HepG2 (cell line): ENCODE measurements at regions not wholly inside any gene's neighbourhood (a gene's known extent, or its start where the extent isn't known, plus 50 kb on each side); places are given as distances from the start of the nearest gene placed in this dataset.

Source experiments
- ATAC-seq: fragments of 200-7000 bp; cut with Tn5 transposase; 3 replicates; pipeline ENCODE4 v1.9.1; 2020; ENCODE audit warnings: mild to moderate bottlenecking, moderate library complexity
- BruUV-seq: library from RNA; stranded (reverse); fragments of 400-500 nt; replicated peaks from 2 replicates; lab custom pipeline; 2021; lab: Mats Ljungman, UMichigan
- CTCF ChIA-PET: fragments of 300-600 bp; formaldehyde crosslinking; extraction: SDS; loops from one replicate; lab custom pipeline; 2021; ENCODE audit warnings: low total read pairs, inconsistent platforms, low intra/inter-chr PET ratio; lab: Yijun Ruan, JAX
- POLR2A ChIA-PET: fragments of 350-600 bp; sonication (Branson Sonifier 250); formaldehyde crosslinking; loops from one replicate; lab custom pipeline; 2020; ENCODE audit warnings: antibody characterized with exemption, inconsistent platforms; lab: Yijun Ruan, JAX
- DNase-seq: peaks from one replicate; pipeline ENCODE4 v3.0.0-alpha.2; 2015; ENCODE audit warnings: low spot score
- FAIRE-seq: peaks from 3 replicates; lab custom pipeline; 2011; peaks lifted over from hg19 to GRCh38; lab: Jason Lieb, UNC
- H2AFZ ChIP-seq: one replicate; pipeline ENCODE4 v1.6.1; 2011; ENCODE audit warnings: low read length, inconsistent platforms
- H3K27ac ChIP-seq: fragments of 300-600 bp; 3 replicates; pipeline ENCODE4 v1.8.0; 2011; ENCODE audit warnings: mixed run types, mild to moderate bottlenecking, mixed read lengths, low read length, inconsistent platforms; ENCODE audit not compliant: insufficient read depth; ENCODE audit errors: extremely low read length
- H3K27me3 ChIP-seq, 2 experiments: fragments of 200-600 bp in 1 of 2; 2 replicates in 1 of 2; 3 replicates in 1 of 2; pipeline versions ENCODE4 v1.6.0 to v1.8.0; 2011; ENCODE audit warnings: low read length in 2 of 2, mild to moderate bottlenecking in 2 of 2, moderate library complexity in 2 of 2, inconsistent platforms in 1 of 2; ENCODE audit not compliant: insufficient read depth in 2 of 2, control insufficient read depth in 1 of 2
- H3K36me3 ChIP-seq, 2 experiments: fragments of 200-600 bp in 1 of 2; replicated peaks in 1 of 2; 2 replicates in 1 of 2; 3 replicates in 1 of 2; pipeline versions ENCODE4 v1.5.1 to v1.8.0; 2011; ENCODE audit warnings: low read length in 2 of 2, inconsistent platforms in 1 of 2; ENCODE audit not compliant: insufficient read depth in 2 of 2, control insufficient read depth in 1 of 2
- H3K4me1 ChIP-seq: 2 replicates; pipeline ENCODE4 v1.5.1; 2012; ENCODE audit warnings: low read length, inconsistent platforms; ENCODE audit not compliant: insufficient read depth
- H3K4me2 ChIP-seq: 2 replicates; pipeline ENCODE4 v1.6.0; 2011; ENCODE audit warnings: low read depth, low read length, inconsistent platforms
- H3K4me3 ChIP-seq, 3 experiments: fragments of 200-600 bp in 1 of 3; sonication (generic), shearing (Covaris generic) in 1 of 3; replicated peaks in 1 of 3; 2 replicates each; pipeline ENCODE4 v1.5.1; 2011 to 2016; ENCODE audit warnings: low read length in 3 of 3, inconsistent platforms in 2 of 3, low read depth in 2 of 3, mild to moderate bottlenecking in 2 of 3, control low read depth in 1 of 3, mixed read lengths in 1 of 3; ENCODE audit not compliant: insufficient read depth in 1 of 3
- H3K79me2 ChIP-seq: one replicate; pipeline ENCODE4 v1.6.1; 2011; ENCODE audit warnings: low read length, inconsistent platforms; ENCODE audit not compliant: insufficient read depth
- H3K9ac ChIP-seq: 2 replicates; pipeline ENCODE4 v1.6.0; 2011; ENCODE audit warnings: mild to moderate bottlenecking, low read depth, low read length, inconsistent platforms; ENCODE audit not compliant: insufficient read depth
- H3K9me3 ChIP-seq: 2 replicates; pipeline ENCODE4 v1.5.1; 2012; ENCODE audit warnings: mild to moderate bottlenecking, low read length
- H4K20me1 ChIP-seq: 2 replicates; pipeline ENCODE4 v1.6.0; 2011; ENCODE audit warnings: inconsistent platforms, mild to moderate bottlenecking, low read length, moderate library complexity; ENCODE audit not compliant: insufficient read depth
- ATF7 ChIP-seq, 2 experiments: fragments of 450-650 bp in 1 of 2; sonication (generic) in 1 of 2; formaldehyde crosslinking in 1 of 2; IDR thresholded peaks; 2 replicates each; pipeline versions ENCODE4 v1.4.0 to v1.6.1; 2016 to 2020; ENCODE audit warnings: antibody characterized with exemption in 1 of 2, mild to moderate bottlenecking in 1 of 2, missing genetic modification reagents in 1 of 2
- ISX ChIP-seq: sonication (generic); formaldehyde crosslinking; conservative IDR thresholded peaks from 2 replicates; pipeline ENCODE4 v1.5.0; 2020; ENCODE audit warnings: missing genetic modification reagents
- YEATS4 ChIP-seq: sonication (generic); formaldehyde crosslinking; IDR thresholded peaks from 2 replicates; pipeline ENCODE4 v1.4.0; 2020; ENCODE audit warnings: missing genetic modification reagents, borderline replicate concordance
- ZNF263 ChIP-seq: sonication (generic); formaldehyde crosslinking; IDR thresholded peaks from 2 replicates; pipeline ENCODE4 v1.4.0; 2020; ENCODE audit warnings: missing genetic modification reagents
- ZNF331 ChIP-seq: sonication (generic); formaldehyde crosslinking; IDR thresholded peaks from 2 replicates; pipeline ENCODE4 v1.4.0; 2020; ENCODE audit warnings: missing genetic modification reagents
- ZNF7 ChIP-seq: IDR thresholded peaks from 2 replicates; pipeline ENCODE4 v1.6.1; 2016; ENCODE audit warnings: missing biosample characterization, missing genetic modification reagents
- ZSCAN31 ChIP-seq: sonication (generic); formaldehyde crosslinking; IDR thresholded peaks from 2 replicates; pipeline ENCODE4 v1.5.0; 2020; ENCODE audit warnings: low read depth, mild to moderate bottlenecking, missing genetic modification reagents
- WGBS: methylation state at CpG from one replicate; pipeline ENCODE4 v1.1.6; 2017; ENCODE audit warnings: low lambda C conversion rate; 5-methylcytosine and 5-hydroxymethylcytosine counted together
- in situ Hi-C: cut with HindIII; loops from 2 replicates; pipeline ENCODE4 v1.10.0; 2017; ENCODE audit warnings: low pct_unique_long_range_greater_than_20kb; ENCODE audit not compliant: extremely low pct_ligation_motif_present
- intact Hi-C: fragments of 100-400 bp; cut with micrococcal nuclease; formaldehyde crosslinking; loops from one replicate; pipeline ENCODE4 v1.10.0; 2022; ENCODE audit not compliant: unreplicated experiment
- TF ChIP-seq, protein P1 (sequence below): sonication (generic); formaldehyde crosslinking; IDR thresholded peaks from 2 replicates; pipeline ENCODE4 v1.8.0; 2022; ENCODE audit warnings: missing genetic modification reagents, low read depth, mild to moderate bottlenecking, borderline replicate concordance
- TF ChIP-seq, protein P2 (sequence below): sonication (generic); formaldehyde crosslinking; IDR thresholded peaks from 2 replicates; pipeline ENCODE4 v1.4.0; 2020; ENCODE audit warnings: missing genetic modification reagents
- TF ChIP-seq, protein P3 (sequence below): IDR thresholded peaks from 2 replicates; pipeline ENCODE4 v1.6.1; 2016; ENCODE audit warnings: missing biosample characterization, missing genetic modification reagents, low read depth
- TF ChIP-seq, protein P4 (sequence below): IDR thresholded peaks from 2 replicates; pipeline ENCODE4 v1.6.1; 2016

DNA sequence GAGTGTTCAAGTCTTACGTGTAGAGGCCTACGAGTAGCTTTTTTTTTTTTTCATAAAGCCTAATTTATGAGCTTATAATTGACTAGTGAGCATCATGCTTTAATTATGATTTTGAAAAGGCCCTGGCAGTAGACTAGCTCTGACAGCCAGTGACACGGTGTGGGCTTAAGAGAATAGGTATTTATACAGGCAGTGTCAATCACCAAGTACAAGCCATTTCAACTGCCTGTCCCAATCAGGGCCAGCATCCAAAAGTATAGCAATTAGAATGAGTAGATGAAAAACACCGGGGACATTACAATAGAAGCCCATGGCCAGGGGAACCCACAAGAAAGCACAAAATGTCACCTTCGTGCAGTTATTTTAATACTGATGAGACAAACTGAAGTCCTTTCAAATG is 552.8 kb downstream of the CAAP1 start:
- no peaks in the 10 kb centered on the region for H4K20me1 ChIP-seq
- no TSS peak for BruUV-seq
- no peak overlapping the region for H3K4me2 ChIP-seq
- ChIA-PET CTCF (no interaction called here), POLR2A (no interaction called here)
- H3K9me3 ChIP-seq, result peaks cover 19% of the 10 kb centered on the region; the same call in 1 of the 2 replicates
- no peak overlapping the region for H3K9ac ChIP-seq
- no peak overlapping the region for H3K4me3 ChIP-seq
- 17% methylated on average over 5 of the region's 5 CpGs for WGBS
- H3K27ac ChIP-seq, result no peak overlapping the region
- no peak for ATAC-seq
- intact Hi-C loops, result no loop called here
- TF ChIP-seq, protein P1, sequence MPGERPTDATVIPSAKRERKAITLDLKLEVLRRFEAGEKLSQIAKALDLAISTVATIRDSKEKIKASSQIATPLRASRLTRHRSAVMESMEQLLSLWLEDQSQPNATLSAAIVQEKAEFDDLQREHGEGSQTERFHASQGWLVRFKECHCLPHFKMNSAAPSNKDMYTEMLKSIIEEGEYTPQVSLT, result no peak
- no peak for TF ChIP-seq ZSCAN31 (CRISPR knock-in tag)
- TF ChIP-seq, protein P2, sequence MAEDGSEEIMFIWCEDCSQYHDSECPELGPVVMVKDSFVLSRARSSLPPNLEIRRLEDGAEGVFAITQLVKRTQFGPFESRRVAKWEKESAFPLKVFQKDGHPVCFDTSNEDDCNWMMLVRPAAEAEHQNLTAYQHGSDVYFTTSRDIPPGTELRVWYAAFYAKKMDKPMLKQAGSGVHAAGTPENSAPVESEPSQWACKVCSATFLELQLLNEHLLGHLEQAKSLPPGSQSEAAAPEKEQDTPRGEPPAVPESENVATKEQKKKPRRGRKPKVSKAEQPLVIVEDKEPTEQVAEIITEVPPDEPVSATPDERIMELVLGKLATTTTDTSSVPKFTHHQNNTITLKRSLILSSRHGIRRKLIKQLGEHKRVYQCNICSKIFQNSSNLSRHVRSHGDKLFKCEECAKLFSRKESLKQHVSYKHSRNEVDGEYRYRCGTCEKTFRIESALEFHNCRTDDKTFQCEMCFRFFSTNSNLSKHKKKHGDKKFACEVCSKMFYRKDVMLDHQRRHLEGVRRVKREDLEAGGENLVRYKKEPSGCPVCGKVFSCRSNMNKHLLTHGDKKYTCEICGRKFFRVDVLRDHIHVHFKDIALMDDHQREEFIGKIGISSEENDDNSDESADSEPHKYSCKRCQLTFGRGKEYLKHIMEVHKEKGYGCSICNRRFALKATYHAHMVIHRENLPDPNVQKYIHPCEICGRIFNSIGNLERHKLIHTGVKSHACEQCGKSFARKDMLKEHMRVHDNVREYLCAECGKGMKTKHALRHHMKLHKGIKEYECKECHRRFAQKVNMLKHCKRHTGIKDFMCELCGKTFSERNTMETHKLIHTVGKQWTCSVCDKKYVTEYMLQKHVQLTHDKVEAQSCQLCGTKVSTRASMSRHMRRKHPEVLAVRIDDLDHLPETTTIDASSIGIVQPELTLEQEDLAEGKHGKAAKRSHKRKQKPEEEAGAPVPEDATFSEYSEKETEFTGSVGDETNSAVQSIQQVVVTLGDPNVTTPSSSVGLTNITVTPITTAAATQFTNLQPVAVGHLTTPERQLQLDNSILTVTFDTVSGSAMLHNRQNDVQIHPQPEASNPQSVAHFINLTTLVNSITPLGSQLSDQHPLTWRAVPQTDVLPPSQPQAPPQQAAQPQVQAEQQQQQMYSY, result no peak
- TF ChIP-seq, protein P3, sequence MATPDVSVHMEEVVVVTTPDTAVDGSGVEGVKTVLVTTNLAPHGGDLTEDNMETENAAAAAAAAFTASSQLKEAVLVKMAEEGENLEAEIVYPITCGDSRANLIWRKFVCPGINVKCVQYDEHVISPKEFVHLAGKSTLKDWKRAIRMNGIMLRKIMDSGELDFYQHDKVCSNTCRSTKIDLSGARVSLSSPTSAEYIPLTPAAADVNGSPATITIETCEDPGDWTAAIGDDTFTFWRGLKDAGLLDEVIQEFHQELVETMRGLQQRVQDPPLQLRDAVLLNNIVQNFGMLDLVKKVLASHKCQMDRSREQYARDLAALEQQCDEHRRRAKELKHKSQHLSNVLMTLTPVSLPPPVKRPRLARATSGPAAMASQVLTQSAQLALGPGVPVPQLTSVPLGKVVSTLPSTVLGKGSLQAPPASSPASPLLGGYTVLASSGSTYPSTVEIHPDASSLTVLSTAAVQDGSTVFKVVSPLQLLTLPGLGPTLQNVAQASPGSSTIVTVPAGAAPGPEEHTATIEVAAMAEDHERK (CRISPR knock-in tag), result no peak
- TF ChIP-seq, protein P4, sequence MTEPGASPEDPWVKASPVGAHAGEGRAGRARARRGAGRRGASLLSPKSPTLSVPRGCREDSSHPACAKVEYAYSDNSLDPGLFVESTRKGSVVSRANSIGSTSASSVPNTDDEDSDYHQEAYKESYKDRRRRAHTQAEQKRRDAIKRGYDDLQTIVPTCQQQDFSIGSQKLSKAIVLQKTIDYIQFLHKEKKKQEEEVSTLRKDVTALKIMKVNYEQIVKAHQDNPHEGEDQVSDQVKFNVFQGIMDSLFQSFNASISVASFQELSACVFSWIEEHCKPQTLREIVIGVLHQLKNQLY (CRISPR knock-in tag), result no peak
- no peak for TF ChIP-seq ZNF7 (CRISPR knock-in tag)
- TF ChIP-seq ZNF263 (CRISPR knock-in tag), result no peak
- TF ChIP-seq ATF7 (IDR thresholded peaks at IDR 0.05), result no peak
- TF ChIP-seq ATF7 (CRISPR knock-in tag; IDR thresholded peaks at IDR 0.05), result no peak
- no peak for TF ChIP-seq ZNF331
- TF ChIP-seq ISX (CRISPR knock-in tag), result no peak
- TF ChIP-seq YEATS4, result no peak
- no peak for FAIRE-seq
- DNase-seq, result no peak
- no peaks in the 10 kb centered on the region for H3K36me3 ChIP-seq
- no peaks in the 10 kb centered on the region for H3K4me1 ChIP-seq
- no peaks in the 10 kb centered on the region for H3K27me3 ChIP-seq
- no peak overlapping the region for H2AFZ ChIP-seq
- in situ Hi-C loops, result loop anchor here (25.0 kb wide), 1 partner anchor 377 kb away; no protein-coding TSS in a partner anchor
- no peaks in the 10 kb centered on the region for H3K79me2 ChIP-seq
